Upper lobe of left lung (tissue), 4 donors: ENCODE measurements at regions not wholly inside any gene's neighbourhood (a gene's known extent, or its start where the extent isn't known, plus 50 kb on each side); places are given as distances from the start of the nearest gene placed in this dataset.

ENCODE experiments used
- POLR2A ChIP-seq, 4 donors: fragments of 450-650 bp; IDR thresholded peaks; one replicate each; pipeline ENCODE4 v1.5.1; 2016 to 2017; ENCODE audit warnings: antibody characterized with exemption in 4 of 4, mild to moderate bottlenecking in 2 of 4
- TF ChIP-seq, protein P1 (sequence below), 6 experiments: fragments of 450-650 bp in 4 of 6; fragments of 200-600 bp in 2 of 6; sonication (generic) in 2 of 6; IDR thresholded peaks; one replicate each; pipeline ENCODE4 v1.5.1; 2016 to 2019; ENCODE audit warnings: antibody characterized with exemption in 6 of 6

GRCh38 chr4:156173486-156173885 lies 219.8 kb upstream of the CTSO start:
- TF ChIP-seq, protein P1, sequence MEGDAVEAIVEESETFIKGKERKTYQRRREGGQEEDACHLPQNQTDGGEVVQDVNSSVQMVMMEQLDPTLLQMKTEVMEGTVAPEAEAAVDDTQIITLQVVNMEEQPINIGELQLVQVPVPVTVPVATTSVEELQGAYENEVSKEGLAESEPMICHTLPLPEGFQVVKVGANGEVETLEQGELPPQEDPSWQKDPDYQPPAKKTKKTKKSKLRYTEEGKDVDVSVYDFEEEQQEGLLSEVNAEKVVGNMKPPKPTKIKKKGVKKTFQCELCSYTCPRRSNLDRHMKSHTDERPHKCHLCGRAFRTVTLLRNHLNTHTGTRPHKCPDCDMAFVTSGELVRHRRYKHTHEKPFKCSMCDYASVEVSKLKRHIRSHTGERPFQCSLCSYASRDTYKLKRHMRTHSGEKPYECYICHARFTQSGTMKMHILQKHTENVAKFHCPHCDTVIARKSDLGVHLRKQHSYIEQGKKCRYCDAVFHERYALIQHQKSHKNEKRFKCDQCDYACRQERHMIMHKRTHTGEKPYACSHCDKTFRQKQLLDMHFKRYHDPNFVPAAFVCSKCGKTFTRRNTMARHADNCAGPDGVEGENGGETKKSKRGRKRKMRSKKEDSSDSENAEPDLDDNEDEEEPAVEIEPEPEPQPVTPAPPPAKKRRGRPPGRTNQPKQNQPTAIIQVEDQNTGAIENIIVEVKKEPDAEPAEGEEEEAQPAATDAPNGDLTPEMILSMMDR (IDR thresholded peaks at IDR 0.05) = no peak
- TF ChIP-seq POLR2A (IDR thresholded peaks at IDR 0.05) = no peak
